ENCODE measurements at regions not wholly inside any gene's neighbourhood (a gene's known extent, or its start where the extent isn't known, plus 50 kb on each side); places are given as distances from the start of the nearest gene placed in this dataset.

GRCh38 chr15:81454024-81454423 is 80.0 kb upstream of the TMC3 start:
- TF ChIP-seq CTCF (IDR thresholded peaks at IDR 0.05) (no peak), POLR2A (IDR thresholded peaks at IDR 0.05) (no peak)

Measured in esophagus squamous epithelium (tissue), 4 donors.